ENCODE measurements at regions not wholly inside any gene's neighbourhood (a gene's known extent, or its start where the extent isn't known, plus 50 kb on each side); places are given as distances from the start of the nearest gene placed in this dataset.
"Not testable (repeated sequence)": the region's sequence is repeated elsewhere in the genome, so short reads cannot be mapped to it uniquely, and the experiment has no call there.

- DNase-seq = no peak
Observed at GRCh38 chr13:71213252-71213821, 653.7 kb downstream of the DACH1 start.

GRCh38 chr13:71210861-71211260 lies 656.1 kb downstream of the DACH1 start:
- no peak for DNase-seq

- DNase-seq = no peak
Observed at GRCh38 chr13:71209217-71209616, 657.8 kb downstream of the DACH1 start.

GRCh38 chr13:71184583-71184982 lies 682.4 kb downstream of the DACH1 start:
- DNase-seq = not testable (repeated sequence)

DNA sequence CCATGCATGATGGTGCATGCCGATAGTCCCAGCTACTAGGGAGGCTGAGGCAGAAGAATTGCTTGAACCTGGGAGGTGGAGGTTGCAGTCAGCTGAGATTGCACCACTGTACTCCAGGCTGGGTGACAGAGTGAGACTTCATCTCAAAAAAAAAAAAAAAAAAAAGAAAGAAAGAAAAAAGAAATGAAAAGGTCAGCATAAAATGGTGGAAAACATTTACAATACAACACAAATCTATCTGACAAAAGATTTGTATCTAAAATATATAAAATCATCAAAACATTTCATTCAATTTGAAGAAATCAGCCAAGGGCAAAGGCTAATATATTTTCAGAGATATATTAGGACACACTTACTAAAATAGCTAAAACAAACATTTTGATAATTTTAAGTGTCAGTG lies 683.7 kb downstream of the DACH1 start:
- DNase-seq = not testable (repeated sequence)

GRCh38 chr13:71171740-71172139 lies 695.3 kb downstream of the DACH1 start:
- no peak for DNase-seq

- peak; percentile 46 for DNase-seq
Observed at GRCh38 chr13:71169180-71169579, 697.8 kb downstream of the DACH1 start.

- DNase-seq = peak; percentile 17
Observed at GRCh38 chr13:71156550-71156949, 710.5 kb downstream of the DACH1 start.

GRCh38 chr13:71149498-71150363 lies 717.3 kb downstream of the DACH1 start:
- DNase-seq = no peak

GRCh38 chr13:71149046-71149445 lies 718.0 kb downstream of the DACH1 start:
- DNase-seq = peak; percentile 4

DNA sequence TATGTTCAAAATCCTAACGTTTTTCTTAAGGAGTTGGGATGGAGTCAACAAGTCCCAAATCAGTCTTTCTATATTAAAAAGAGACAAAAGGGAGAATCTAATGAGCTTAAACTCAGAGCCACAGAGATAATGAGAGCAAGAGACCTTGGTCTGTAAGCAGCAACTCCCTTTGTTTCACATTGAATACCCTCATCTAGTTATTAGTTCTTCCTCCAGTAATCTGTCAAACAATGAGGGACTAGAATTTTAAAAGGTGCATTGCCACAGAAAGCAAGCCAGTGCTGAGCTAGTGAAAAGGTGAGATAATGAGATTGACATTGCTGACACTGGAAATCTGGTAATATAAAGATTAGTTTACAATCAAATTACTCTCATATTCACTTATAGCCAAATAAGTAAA lies 718.6 kb downstream of the DACH1 start:
- DNase-seq = no peak

- DNase-seq = no peak
Observed at GRCh38 chr13:71144883-71145282, 722.1 kb downstream of the DACH1 start.

DNA sequence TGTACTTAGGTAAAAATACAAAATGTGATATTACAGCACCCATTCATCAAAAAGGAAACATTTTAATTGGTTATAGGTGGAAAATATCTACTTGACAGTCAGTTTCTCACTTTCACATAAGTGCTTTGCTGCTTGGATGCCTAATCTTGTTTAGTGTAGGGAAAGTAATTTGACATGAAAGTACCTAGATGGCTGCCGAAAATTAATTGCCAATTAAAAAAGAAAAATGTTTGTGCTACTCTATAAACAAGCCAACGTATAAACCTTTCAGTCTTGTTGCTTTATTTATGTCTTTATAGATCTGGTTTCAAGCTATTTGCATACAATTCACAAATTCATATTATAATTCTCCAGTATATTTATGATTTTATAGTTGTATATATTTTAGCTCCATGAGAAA lies 729.9 kb downstream of the DACH1 start:
- DNase-seq = no peak

DNA sequence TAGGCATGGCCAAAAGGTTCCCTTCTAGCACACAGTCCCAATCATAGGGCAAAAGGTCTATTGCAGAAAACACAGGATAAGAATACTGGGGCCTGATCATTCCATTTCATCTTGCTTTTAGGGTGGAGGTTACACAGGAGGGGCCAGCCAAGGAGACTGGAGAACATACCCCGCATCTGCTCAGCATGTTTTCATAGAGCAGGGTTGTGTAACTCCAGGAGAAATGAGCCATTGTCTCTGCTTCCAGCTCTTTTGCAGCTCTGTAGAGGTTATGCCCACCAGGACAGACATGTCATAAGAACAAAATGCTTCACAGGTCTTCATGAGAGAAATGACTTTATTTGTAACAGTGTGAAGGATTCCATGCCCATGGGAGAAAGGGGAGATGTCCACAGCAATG lies 742.8 kb downstream of the DACH1 start:
- DNase-seq = no peak

DNA sequence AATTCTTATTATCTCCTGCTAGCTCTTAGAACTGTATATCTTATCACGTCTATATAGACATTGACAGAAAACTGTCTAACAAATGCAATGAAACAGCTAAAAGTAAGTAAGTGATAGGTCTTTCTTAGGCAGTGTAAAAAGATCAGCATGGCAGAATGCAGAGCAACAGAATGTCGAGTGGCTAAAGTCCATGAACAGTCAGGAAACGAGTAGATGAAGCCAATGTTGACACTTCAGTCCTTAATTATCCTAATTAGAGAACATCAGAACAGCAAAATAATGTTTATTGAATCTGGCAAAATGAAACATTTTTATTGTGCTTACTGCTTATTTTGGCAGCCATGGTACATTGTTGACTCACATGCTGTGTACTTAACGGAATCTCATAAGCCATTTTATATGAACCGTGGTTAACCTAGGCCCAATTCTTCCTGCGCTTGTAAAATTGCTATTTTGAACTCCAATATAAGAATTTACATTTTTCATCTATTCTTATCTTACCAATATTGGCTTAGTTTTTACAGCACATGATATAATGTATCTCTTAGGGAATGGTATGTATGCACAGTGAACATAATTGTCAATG lies 748.1 kb downstream of the DACH1 start:
- DNase-seq = no peak

GRCh38 chr13:71117920-71118319 lies 749.1 kb downstream of the DACH1 start:
- no peak for DNase-seq

GRCh38 chr13:71115301-71115700 lies 751.7 kb downstream of the DACH1 start:
- no peak for DNase-seq

GRCh38 chr13:71096421-71096820 lies 770.6 kb downstream of the DACH1 start:
- DNase-seq = no peak

DNA sequence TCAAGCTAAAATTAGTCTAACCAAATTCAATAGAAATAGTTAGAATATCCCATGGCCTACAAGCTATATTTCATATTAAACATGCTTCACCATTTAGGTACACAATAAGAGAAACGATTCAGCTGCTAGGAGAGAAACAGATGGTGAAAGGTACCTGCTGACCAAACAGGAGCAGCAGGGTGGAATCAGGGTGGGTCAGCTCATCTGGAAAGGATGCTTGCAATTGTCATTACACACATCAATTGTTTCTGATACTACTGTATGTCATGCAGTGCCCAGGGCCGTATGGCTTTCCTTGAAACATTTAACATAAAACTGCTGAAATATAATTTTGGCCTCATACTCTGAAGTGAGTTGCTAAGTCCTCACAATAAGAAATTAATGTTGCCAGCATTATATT lies 776.0 kb downstream of the DACH1 start:
- DNase-seq = no peak

GRCh38 chr13:71089056-71089455 lies 777.9 kb downstream of the DACH1 start:
- DNase-seq = no peak

- DNase-seq = no peak
Observed at GRCh38 chr13:71087432-71087831, 779.6 kb downstream of the DACH1 start.

DNA sequence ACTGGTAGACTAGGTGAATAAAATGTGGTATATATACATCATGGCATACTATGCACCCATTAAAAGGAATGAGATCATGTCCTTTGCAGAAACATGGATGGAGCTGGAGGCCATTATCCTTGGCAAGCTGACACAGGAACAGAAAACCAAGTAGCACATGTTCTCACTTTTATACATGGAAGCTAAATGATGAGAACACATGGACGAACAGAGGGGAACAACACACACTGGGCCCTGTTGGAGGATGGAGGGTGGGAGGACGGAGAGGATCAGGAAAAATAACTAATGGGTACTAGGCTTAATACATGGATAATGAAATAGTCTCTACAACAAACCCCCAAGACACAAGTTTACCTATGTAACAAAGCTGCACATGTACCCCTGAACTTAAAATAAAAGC lies 780.0 kb downstream of the DACH1 start:
- no peak for DNase-seq

- DNase-seq = no peak
Observed at GRCh38 chr13:71082631-71083030, 784.4 kb downstream of the DACH1 start.

DNA sequence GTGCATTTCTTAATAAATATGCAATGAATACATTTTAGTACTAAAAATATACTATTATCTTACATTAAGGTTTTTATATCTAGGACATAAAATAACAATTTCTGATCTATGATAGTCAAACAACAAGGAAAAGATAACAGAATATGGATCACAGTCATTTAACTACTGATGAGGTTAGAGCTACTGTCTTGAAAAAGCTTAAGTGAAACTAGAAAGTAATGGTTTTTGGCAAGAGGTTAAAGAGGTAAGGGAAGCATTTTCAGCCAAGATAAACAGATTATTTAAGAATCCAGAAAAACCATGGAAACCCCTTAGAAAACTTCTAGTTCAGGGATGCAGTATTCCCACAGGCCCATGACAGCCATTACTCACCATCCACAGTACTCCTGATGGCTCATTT lies 787.4 kb downstream of the DACH1 start:
- DNase-seq = no peak
